ENCODE measurements at regions not wholly inside any gene's neighbourhood (a gene's known extent, or its start where the extent isn't known, plus 50 kb on each side); places are given as distances from the start of the nearest gene placed in this dataset.
"Not testable (repeated sequence)": the region's sequence is repeated elsewhere in the genome, so short reads cannot be mapped to it uniquely, and the experiment has no call there.

DNA sequence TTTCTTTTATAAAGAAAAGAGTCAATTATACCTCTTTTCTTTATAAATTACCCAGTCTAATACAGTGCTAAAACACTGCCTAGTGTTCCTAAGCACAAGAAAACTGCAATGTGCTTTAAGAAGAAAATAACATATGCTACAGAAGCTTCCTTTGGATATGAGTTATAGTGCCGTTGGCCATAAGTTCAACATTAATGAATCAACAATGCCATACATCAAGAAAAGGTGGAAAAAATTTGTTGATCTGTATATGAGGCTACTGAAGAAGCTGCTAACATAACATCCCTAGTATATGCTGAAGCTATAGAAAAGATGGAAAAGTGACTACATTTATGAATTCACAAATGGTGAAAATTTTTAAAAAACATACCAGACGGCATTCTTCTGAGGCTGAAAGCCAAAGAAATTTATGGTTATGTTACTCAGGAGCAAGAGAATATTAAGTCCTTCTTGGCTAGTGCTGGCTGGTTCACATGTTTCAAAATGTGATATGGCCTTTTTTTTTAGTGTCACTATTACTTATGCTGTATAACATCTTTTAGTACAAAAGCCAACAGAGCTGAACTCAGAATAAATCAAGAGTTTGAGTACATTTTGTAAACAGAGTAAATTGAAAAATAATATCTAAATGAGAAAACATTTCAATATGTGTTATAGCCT is 743.2 kb upstream of the RGS18 start:
- Histone ChIP-seq H3K36me3 (ENCODE audit: control insufficient read depth, insufficient read depth, low read length) (no peaks in the 10 kb centered on the region), H3K27ac (ENCODE audit: low read length) (no peak overlapping the region), H3K4me1 (ENCODE audit: control insufficient read depth, insufficient read depth, low read length) (no peaks in the 10 kb centered on the region), H3K27me3 (ENCODE audit: control insufficient read depth, insufficient read depth, low read length) (no peaks in the 10 kb centered on the region), H3K4me3 (ENCODE audit: low read length) (no peak overlapping the region), H3K9me3 (replicated peaks; ENCODE audit: control insufficient read depth, low read depth, low read length) (no peaks in the 10 kb centered on the region)
- no CpG with 5 or more reads among the region's 2 CpGs for WGBS (ENCODE audit: insufficient coverage)
- DNase-seq = peak; percentile 6

DNA sequence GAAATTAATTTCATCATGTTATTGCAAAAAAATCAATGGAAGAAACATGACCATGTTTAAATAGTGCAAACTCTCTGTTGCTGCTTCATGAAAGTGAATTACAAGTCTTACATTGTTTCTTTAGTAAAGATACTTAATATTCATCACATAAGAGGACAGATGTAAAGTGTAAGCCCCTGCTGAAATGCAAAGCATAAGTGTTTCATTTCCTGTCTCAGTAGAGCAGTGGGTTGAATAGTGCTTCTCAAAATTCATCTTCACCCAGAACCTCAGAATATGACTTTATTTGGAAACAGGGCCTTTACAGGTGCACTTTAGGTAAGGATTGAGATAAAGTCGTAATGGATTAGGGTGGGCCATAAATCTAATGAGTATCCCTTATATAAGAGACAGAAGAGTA is 738.4 kb upstream of the RGS18 start:
- H3K4me3 ChIP-seq (ENCODE audit: low read length) = no peak overlapping the region
- no peaks in the 10 kb centered on the region for H3K9me3 ChIP-seq (replicated peaks; ENCODE audit: control insufficient read depth, low read depth, low read length)
- WGBS (ENCODE audit: insufficient coverage) = no CpG with 5 or more reads among the region's 1 CpG
- H3K36me3 ChIP-seq (ENCODE audit: control insufficient read depth, insufficient read depth, low read length) = no peaks in the 10 kb centered on the region
- no peaks in the 10 kb centered on the region for H3K4me1 ChIP-seq (ENCODE audit: control insufficient read depth, insufficient read depth, low read length)
- no peak overlapping the region for H3K27ac ChIP-seq (ENCODE audit: low read length)
- no peaks in the 10 kb centered on the region for H3K27me3 ChIP-seq (ENCODE audit: control insufficient read depth, insufficient read depth, low read length)
- no peak for DNase-seq

DNA sequence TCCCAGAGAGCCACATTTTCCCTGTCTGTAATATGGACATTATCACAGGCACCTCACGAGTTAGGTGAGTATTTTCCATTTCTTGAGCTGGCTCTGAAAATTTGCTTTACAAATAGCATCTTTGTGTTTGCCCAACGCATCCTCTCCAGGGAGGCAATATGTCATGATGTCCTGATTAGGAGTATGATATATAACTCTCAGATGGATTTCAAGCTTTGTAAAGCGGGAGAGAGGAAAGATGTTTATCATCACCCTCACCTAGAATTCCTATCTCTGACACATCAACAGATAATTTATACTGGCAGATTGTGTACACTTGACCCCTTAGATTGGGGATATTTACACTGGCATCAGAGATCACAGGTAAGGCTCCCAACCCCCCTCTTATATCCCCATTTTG is 730.7 kb upstream of the RGS18 start:
- DNase-seq = no peak
- H3K36me3 ChIP-seq (ENCODE audit: control insufficient read depth, insufficient read depth, low read length) = no peaks in the 10 kb centered on the region
- H3K4me1 ChIP-seq (ENCODE audit: control insufficient read depth, insufficient read depth, low read length) = no peaks in the 10 kb centered on the region
- no peak overlapping the region for H3K4me3 ChIP-seq (ENCODE audit: low read length)
- no CpG with 5 or more reads among the region's 3 CpGs for WGBS (ENCODE audit: insufficient coverage)
- H3K9me3 ChIP-seq (replicated peaks; ENCODE audit: control insufficient read depth, low read depth, low read length) = no peaks in the 10 kb centered on the region
- no peak overlapping the region for H3K27ac ChIP-seq (ENCODE audit: low read length)
- H3K27me3 ChIP-seq (ENCODE audit: control insufficient read depth, insufficient read depth, low read length) = no peaks in the 10 kb centered on the region

DNA sequence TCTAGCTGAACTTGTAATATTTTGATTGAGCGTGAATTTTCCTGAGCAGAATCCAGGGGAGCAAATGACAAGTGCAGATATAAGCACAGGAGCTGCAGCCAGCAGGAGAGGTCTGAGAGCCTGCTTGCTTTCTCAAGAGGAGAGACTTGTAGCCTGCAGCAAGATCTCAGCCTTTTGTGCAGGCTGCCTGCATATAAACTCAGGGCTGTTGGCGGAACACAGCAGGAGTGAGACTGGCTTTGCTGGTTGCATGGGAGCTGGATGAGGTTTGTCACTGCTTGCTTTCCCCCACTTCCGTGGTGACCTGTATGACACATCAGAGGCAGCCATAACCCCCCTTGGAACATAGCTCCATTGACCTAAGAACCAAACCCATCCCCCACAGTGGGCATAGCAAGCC is 725.4 kb upstream of the RGS18 start:
- Histone ChIP-seq H3K27ac (ENCODE audit: low read length) (no peak overlapping the region), H3K9me3 (replicated peaks; ENCODE audit: control insufficient read depth, low read depth, low read length) (peaks cover 1% of the 10 kb centered on the region), H3K4me3 (ENCODE audit: low read length) (no peak overlapping the region), H3K27me3 (ENCODE audit: control insufficient read depth, insufficient read depth, low read length) (no peaks in the 10 kb centered on the region), H3K36me3 (ENCODE audit: control insufficient read depth, insufficient read depth, low read length) (no peaks in the 10 kb centered on the region), H3K4me1 (ENCODE audit: control insufficient read depth, insufficient read depth, low read length) (no peaks in the 10 kb centered on the region)
- 67% methylated on average over 3 of the region's 3 CpGs for WGBS (ENCODE audit: insufficient coverage)
- DNase-seq = no peak

DNA sequence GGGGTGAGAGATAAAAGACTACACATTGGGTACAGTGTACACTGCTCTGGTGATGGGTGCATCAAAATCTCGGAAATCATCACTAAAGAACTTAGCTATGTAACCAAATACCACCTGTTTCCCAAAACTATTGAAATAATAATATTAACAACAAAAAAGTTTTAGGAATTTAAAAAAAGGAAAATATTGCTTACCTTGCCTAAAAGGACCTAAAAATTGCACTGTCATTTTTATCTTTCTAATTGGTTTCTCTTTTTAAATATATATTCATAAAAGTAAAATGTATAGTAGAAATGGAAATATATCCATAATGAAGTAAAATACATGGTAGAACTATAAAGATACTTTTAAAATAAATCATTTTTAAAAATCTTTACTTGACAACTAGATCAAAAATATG is 719.3 kb upstream of the RGS18 start:
- Histone ChIP-seq H3K4me1 (ENCODE audit: control insufficient read depth, insufficient read depth, low read length) (no peaks in the 10 kb centered on the region), H3K4me3 (ENCODE audit: low read length) (no peak overlapping the region), H3K9me3 (replicated peaks; ENCODE audit: control insufficient read depth, low read depth, low read length) (peaks cover 2% of the 10 kb centered on the region), H3K36me3 (ENCODE audit: control insufficient read depth, insufficient read depth, low read length) (no peaks in the 10 kb centered on the region), H3K27me3 (ENCODE audit: control insufficient read depth, insufficient read depth, low read length) (no peaks in the 10 kb centered on the region), H3K27ac (ENCODE audit: low read length) (no peak overlapping the region)
- no peak for DNase-seq
- WGBS (ENCODE audit: insufficient coverage) = no CpG with 5 or more reads among the region's 1 CpG

DNA sequence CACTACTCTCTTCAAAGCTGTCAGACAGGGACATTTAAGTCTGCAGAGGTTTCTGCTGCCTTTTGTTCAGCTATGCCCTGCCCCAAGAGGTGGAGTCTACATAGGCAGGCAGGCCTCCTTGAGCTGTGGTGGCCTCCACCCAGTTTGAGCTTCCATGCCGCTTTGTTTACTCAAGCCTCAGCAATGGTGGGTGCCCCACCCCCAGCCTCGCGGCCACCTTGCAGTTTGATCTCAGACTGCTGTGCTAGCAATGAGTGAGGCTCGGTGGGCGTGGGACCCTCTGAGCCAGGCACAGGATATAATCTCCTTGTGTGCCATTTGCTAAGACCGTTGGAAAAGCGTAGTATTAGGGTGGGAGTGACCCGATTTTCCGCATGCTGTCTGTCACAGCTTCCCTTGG is 710.0 kb upstream of the RGS18 start:
- H3K4me1 ChIP-seq (ENCODE audit: control insufficient read depth, insufficient read depth, low read length); H3K9me3 ChIP-seq (replicated peaks; ENCODE audit: control insufficient read depth, low read depth, low read length); H3K4me3 ChIP-seq (ENCODE audit: low read length); H3K36me3 ChIP-seq (ENCODE audit: control insufficient read depth, insufficient read depth, low read length); H3K27me3 ChIP-seq (ENCODE audit: control insufficient read depth, insufficient read depth, low read length); DNase-seq; H3K27ac ChIP-seq (ENCODE audit: low read length): not testable (repeated sequence)
- 90% methylated on average over 8 of the region's 9 CpGs for WGBS (ENCODE audit: insufficient coverage)

DNA sequence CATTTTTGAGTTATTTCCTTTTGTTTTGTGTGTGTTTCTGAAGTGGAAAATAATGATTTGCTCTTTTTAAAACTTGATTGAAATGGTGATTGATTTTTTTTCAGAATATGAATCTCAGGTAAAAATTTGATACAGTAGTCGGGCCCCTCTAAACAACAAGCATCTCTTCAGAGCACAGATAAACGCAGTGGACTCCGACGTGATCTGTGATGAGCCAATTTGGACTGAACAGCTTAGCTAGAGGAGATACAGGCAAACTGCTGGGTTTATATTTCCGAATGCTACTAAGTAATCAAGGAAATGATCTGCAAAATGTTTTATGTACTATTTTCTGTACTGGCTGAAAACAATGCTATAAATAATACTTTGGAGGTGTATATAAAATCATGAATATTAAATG is 705.7 kb upstream of the RGS18 start:
- Histone ChIP-seq H3K4me1 (ENCODE audit: control insufficient read depth, insufficient read depth, low read length) (no peaks in the 10 kb centered on the region), H3K9me3 (replicated peaks; ENCODE audit: control insufficient read depth, low read depth, low read length) (no peaks in the 10 kb centered on the region), H3K4me3 (ENCODE audit: low read length) (no peak overlapping the region), H3K36me3 (ENCODE audit: control insufficient read depth, insufficient read depth, low read length) (no peaks in the 10 kb centered on the region), H3K27ac (ENCODE audit: low read length) (no peak overlapping the region), H3K27me3 (ENCODE audit: control insufficient read depth, insufficient read depth, low read length) (no peaks in the 10 kb centered on the region)
- 68% methylated on average over 4 of the region's 5 CpGs for WGBS (ENCODE audit: insufficient coverage)
- DNase-seq = no peak

DNA sequence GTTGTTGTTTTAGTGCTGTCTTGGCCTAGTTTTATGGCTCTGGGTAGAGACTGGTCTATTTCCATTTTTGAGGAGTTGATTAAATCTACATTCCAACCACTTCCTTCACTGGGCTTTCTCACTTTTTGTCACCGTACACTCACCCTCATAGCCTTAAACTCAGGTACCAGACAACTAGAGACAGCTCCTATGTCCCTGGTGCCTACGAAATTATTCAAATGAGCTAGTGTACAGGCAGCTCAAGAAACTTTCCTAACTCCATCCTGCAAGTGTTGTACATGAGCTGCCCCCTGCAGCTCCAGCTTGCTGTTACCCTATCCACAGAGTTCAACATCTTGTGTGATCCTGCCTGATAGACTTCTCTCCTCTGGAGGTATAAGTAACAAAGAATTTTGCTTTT is 704.8 kb upstream of the RGS18 start:
- H3K4me1 ChIP-seq (ENCODE audit: control insufficient read depth, insufficient read depth, low read length) = no peaks in the 10 kb centered on the region
- no peak overlapping the region for H3K27ac ChIP-seq (ENCODE audit: low read length)
- no peaks in the 10 kb centered on the region for H3K9me3 ChIP-seq (replicated peaks; ENCODE audit: control insufficient read depth, low read depth, low read length)
- no peak overlapping the region for H3K4me3 ChIP-seq (ENCODE audit: low read length)
- WGBS (ENCODE audit: insufficient coverage) = 100% methylated on average over 1 of the region's 2 CpGs
- no peaks in the 10 kb centered on the region for H3K27me3 ChIP-seq (ENCODE audit: control insufficient read depth, insufficient read depth, low read length)
- DNase-seq = no peak
- H3K36me3 ChIP-seq (ENCODE audit: control insufficient read depth, insufficient read depth, low read length) = no peaks in the 10 kb centered on the region

DNA sequence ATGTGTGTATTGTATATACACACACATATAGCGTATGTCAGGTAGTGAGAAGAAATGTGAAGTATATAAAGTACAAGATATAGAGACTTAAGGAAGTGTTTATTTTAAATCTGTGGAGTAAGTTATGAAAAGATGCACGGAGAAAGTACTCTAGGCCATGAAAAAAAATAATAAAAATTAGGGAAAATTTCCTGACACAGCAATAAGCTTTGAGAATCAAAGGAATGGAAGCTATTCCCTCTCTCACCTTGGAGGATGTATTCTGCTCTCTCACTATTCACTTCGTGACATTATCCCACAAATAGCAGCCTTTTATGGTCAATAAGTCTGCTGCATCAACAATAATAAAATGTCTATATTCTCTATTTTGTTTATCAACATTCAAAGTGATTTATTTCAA is 700.4 kb upstream of the RGS18 start:
- no peaks in the 10 kb centered on the region for H3K27me3 ChIP-seq (ENCODE audit: control insufficient read depth, insufficient read depth, low read length)
- no peak for DNase-seq
- no peaks in the 10 kb centered on the region for H3K4me1 ChIP-seq (ENCODE audit: control insufficient read depth, insufficient read depth, low read length)
- H3K36me3 ChIP-seq (ENCODE audit: control insufficient read depth, insufficient read depth, low read length) = no peaks in the 10 kb centered on the region
- H3K27ac ChIP-seq (ENCODE audit: low read length) = no peak overlapping the region
- no peak overlapping the region for H3K4me3 ChIP-seq (ENCODE audit: low read length)
- no peaks in the 10 kb centered on the region for H3K9me3 ChIP-seq (replicated peaks; ENCODE audit: control insufficient read depth, low read depth, low read length)
- WGBS (ENCODE audit: insufficient coverage) = no CpG with 5 or more reads among the region's 3 CpGs

DNA sequence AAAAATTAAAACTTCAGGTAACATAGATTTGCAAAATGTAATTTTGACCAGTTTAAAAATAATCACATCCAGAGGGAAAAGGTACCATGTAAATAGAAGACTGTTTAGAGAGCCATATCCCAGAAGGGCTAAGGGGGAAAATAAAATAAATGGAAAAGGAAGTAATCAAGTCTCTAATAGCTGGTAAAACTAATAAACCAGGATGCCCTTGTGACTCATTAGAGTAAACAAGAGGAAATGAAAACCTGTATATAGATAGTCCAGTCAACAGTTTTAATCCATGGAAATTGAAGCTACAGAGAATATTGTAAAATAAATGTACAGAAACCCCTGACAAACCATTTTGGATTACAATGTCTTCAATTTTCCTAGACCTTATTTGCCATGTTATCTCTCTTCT is 698.0 kb upstream of the RGS18 start:
- H3K9me3 ChIP-seq (replicated peaks; ENCODE audit: control insufficient read depth, low read depth, low read length) = no peaks in the 10 kb centered on the region
- H3K36me3 ChIP-seq (ENCODE audit: control insufficient read depth, insufficient read depth, low read length) = no peaks in the 10 kb centered on the region
- no peaks in the 10 kb centered on the region for H3K27me3 ChIP-seq (ENCODE audit: control insufficient read depth, insufficient read depth, low read length)
- no peak overlapping the region for H3K4me3 ChIP-seq (ENCODE audit: low read length)
- no peak overlapping the region for H3K27ac ChIP-seq (ENCODE audit: low read length)
- H3K4me1 ChIP-seq (ENCODE audit: control insufficient read depth, insufficient read depth, low read length) = no peaks in the 10 kb centered on the region
- no peak for DNase-seq

DNA sequence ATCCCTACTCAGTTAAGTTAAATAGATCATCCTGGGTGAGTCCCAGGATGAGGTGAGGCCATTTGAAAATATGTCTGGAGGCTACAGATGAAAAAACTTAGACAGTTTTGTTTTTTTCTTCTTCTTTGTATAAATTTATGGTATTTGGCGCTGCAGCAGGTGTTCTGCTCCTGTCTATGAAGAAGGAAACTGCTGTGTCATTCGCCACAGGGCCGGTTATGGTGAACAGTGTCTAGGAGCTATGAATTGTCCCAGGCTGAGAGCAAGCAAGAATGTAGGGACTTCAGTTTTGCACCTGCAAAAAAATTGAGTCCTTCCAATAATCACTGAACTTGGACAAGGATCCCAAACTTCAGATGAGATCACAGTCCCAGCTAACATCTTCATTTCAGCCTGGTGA is 674.3 kb upstream of the RGS18 start:
- H3K36me3 ChIP-seq (ENCODE audit: control insufficient read depth, insufficient read depth, low read length) = no peaks in the 10 kb centered on the region
- H3K4me3 ChIP-seq (ENCODE audit: low read length) = no peak overlapping the region
- H3K9me3 ChIP-seq (replicated peaks; ENCODE audit: control insufficient read depth, low read depth, low read length) = no peaks in the 10 kb centered on the region
- 83% methylated on average over 2 of the region's 3 CpGs for WGBS (ENCODE audit: insufficient coverage)
- DNase-seq = no peak
- H3K27me3 ChIP-seq (ENCODE audit: control insufficient read depth, insufficient read depth, low read length) = no peaks in the 10 kb centered on the region
- no peaks in the 10 kb centered on the region for H3K4me1 ChIP-seq (ENCODE audit: control insufficient read depth, insufficient read depth, low read length)
- H3K27ac ChIP-seq (ENCODE audit: low read length) = no peak overlapping the region
